ENCODE measurements at regions not wholly inside any gene's neighbourhood (a gene's known extent, or its start where the extent isn't known, plus 50 kb on each side); places are given as distances from the start of the nearest gene placed in this dataset.

- TF ChIP-seq, protein P1, sequence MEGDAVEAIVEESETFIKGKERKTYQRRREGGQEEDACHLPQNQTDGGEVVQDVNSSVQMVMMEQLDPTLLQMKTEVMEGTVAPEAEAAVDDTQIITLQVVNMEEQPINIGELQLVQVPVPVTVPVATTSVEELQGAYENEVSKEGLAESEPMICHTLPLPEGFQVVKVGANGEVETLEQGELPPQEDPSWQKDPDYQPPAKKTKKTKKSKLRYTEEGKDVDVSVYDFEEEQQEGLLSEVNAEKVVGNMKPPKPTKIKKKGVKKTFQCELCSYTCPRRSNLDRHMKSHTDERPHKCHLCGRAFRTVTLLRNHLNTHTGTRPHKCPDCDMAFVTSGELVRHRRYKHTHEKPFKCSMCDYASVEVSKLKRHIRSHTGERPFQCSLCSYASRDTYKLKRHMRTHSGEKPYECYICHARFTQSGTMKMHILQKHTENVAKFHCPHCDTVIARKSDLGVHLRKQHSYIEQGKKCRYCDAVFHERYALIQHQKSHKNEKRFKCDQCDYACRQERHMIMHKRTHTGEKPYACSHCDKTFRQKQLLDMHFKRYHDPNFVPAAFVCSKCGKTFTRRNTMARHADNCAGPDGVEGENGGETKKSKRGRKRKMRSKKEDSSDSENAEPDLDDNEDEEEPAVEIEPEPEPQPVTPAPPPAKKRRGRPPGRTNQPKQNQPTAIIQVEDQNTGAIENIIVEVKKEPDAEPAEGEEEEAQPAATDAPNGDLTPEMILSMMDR (IDR thresholded peaks at IDR 0.05), result no peak
- TF ChIP-seq POLR2A (IDR thresholded peaks at IDR 0.05) (no peak), POLR2AphosphoS5 (IDR thresholded peaks at IDR 0.05; ENCODE audit: insufficient read depth in 1 of 2, low read depth in 1 of 2) (no peak)
Measured at GRCh38 chr21:28419811-28420210, 572.9 kb downstream of the LTN1 start.

All from vagina (tissue), 2 donors.